Dermis microvascular lymphatic vessel endothelial cell (primary cell): ENCODE measurements at regions not wholly inside any gene's neighbourhood (a gene's known extent, or its start where the extent isn't known, plus 50 kb on each side); places are given as distances from the start of the nearest gene placed in this dataset.
"Not testable (repeated sequence)": the region's sequence is repeated elsewhere in the genome, so short reads cannot be mapped to it uniquely, and the experiment has no call there.

ENCODE experiments used
- DNase-seq, 2 donors: peaks; one replicate each; pipeline versions ENCODE4 v3.0.0 to v3.0.0-alpha.2; 2010; ENCODE audit warnings: low read depth in 2 of 2

GRCh38 chr20:48236000-48236970 is 451.0 kb upstream of the SULF2 start:
- no peak for DNase-seq

GRCh38 chr20:48234951-48235350 is 449.7 kb upstream of the SULF2 start:
- DNase-seq, result no peak

- no peak for DNase-seq
Observed at GRCh38 chr20:48231253-48231930, 446.1 kb upstream of the SULF2 start.

GRCh38 chr20:48230216-48230615 is 444.9 kb upstream of the SULF2 start:
- no peak for DNase-seq

- no peak for DNase-seq
Observed at GRCh38 chr20:48227381-48227780, 442.1 kb upstream of the SULF2 start.

GRCh38 chr20:48226642-48227041 is 441.4 kb upstream of the SULF2 start:
- no peak for DNase-seq

- no peak for DNase-seq
Observed at GRCh38 chr20:48224533-48225050, 439.3 kb upstream of the SULF2 start.

GRCh38 chr20:48223715-48224114 is 438.4 kb upstream of the SULF2 start:
- DNase-seq, result no peak

- no peak for DNase-seq
Observed at GRCh38 chr20:48222595-48223180, 437.4 kb upstream of the SULF2 start.

- DNase-seq, result no peak
Observed at GRCh38 chr20:48220033-48220633, 434.9 kb upstream of the SULF2 start.

- no peak for DNase-seq
Observed at GRCh38 chr20:48219306-48219705, 434.0 kb upstream of the SULF2 start.

- no peak for DNase-seq
Observed at GRCh38 chr20:48217190-48217589, 431.9 kb upstream of the SULF2 start.

GRCh38 chr20:48215536-48215935 is 430.3 kb upstream of the SULF2 start:
- no peak for DNase-seq

- no peak for DNase-seq
Observed at GRCh38 chr20:48214601-48215000, 429.3 kb upstream of the SULF2 start.

- DNase-seq, result not testable (repeated sequence)
Observed at GRCh38 chr20:48213635-48214034, 428.4 kb upstream of the SULF2 start.

- DNase-seq, result no peak
Observed at GRCh38 chr20:48212806-48213509, 427.7 kb upstream of the SULF2 start.

GRCh38 chr20:48211847-48212246 is 426.6 kb upstream of the SULF2 start:
- no peak for DNase-seq

GRCh38 chr20:48211238-48211637 is 426.0 kb upstream of the SULF2 start:
- no peak for DNase-seq

- DNase-seq, result no peak
Observed at GRCh38 chr20:48210111-48211027, 425.1 kb upstream of the SULF2 start.

- no peak for DNase-seq
Observed at GRCh38 chr20:48209102-48209501, 423.8 kb upstream of the SULF2 start.
